HG03025 (cell line): ENCODE measurements at regions not wholly inside any gene's neighbourhood (a gene's known extent, or its start where the extent isn't known, plus 50 kb on each side); places are given as distances from the start of the nearest gene placed in this dataset.

Source experiments
- ATAC-seq: cut with Tn5 transposase; IDR thresholded peaks from one replicate; pipeline ENCODE4 v1.9.1; 2021; ENCODE audit warnings: mild to moderate bottlenecking, moderate library complexity; ENCODE audit not compliant: unreplicated experiment, low FRiP score

DNA sequence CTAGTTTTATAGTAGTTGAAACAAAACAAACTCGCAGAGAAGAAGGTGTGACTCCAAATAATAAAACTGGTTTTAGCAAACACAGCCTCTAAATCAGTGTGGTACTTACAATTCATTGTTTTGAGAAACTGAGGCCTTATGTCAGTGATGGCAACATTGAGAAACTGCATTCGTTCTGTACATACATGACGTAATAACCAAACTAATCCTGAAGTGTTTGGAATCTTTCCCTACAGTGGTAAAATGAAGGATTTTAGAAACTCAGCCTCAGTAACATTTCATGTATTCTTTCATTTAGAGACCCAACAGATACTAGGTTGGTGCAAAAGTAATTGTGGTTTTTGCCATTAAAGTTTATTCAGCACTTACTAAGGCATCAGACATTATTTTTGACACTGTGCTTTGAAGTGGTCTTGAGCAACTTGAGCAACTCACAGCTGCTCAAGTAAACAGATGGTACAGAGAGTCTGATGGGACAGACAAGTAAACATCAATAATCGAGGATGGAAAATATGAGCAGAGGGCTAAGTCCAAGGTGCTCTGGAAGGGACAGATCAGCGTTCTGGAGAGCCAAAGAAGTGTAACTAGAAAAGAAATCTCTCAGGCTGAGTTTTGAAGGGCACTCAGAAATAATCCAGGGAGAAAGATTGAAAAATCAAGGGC, 390.8 kb upstream of the BOD1L1 start:
- ATAC-seq, result no peak

DNA sequence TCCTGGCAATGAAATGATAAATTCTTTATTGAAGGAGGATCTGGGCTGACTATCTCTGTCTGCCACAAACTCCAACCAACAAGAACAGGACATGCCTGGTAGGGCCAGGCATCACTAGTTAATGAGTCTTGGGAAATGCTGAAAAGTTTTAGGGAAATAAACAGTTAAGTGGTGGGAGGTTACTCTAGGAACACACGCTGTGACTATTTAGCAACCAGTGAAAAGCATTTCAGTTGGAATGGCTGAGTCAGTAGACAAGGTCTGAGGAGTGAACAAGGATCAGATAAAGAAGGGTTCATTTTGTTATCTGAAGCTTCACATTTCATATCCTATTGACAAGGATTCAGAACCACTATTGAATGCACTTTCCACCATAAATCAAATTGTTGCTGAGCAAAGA, 394.9 kb upstream of the BOD1L1 start:
- ATAC-seq, result no peak

DNA sequence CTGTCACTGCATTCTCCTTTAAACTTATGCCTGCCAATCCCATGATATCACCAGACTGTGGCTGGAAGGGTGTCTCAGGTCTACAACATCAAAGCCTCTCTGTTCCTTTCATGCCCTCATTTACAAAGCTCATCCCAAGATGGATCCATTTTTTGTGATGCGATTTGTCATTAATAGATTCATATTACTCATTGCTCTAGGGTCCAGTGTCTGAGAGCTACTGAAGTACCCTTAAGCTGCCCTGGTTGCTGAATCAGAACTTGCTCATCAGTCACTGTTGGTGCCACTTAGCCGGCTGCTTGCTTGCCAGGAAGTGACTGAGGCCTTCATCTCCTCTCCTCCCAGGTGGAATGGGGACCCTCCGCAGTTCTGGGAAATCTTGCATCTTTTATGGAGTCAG, 395.5 kb upstream of the BOD1L1 start:
- ATAC-seq, result no peak

DNA sequence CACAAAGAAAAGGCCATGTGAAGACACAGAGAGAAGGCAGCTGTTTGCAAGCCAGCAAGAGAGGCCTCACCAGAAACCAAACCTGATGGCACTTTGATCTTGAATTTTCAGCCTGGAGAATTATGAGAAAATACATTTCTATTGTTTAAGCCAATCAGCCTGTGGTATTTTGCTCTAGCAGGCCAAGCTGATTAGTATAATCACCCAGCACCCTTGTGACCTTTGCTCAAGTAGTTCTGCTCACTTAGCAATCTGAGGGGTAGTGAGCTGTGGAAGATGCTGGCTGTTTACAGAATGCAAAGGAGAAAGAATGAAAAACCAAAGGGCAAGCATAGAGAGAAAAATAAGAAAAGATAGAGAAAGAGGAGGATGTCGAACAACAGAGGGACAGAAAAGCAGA, 396.4 kb upstream of the BOD1L1 start:
- no peak for ATAC-seq

DNA sequence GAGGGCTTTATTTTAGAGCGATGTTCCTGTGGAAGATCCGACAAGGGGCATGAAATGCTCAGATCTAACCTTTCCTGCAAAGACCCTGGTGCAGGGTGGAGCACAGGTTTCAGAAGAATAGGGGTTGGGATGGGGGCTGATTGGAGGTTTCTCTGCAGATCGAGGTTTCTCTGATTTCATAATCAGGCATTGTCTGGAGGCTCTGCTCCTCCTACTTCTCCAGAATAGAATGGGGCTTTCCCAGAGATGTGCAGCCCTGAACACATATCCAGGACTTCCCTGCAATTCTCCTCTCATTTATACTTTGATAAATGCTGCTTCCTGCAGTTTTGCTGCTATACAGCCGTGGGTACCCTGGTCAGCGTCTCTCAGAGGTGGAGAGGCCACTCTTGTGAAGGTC, 397.6 kb upstream of the BOD1L1 start:
- no peak for ATAC-seq

DNA sequence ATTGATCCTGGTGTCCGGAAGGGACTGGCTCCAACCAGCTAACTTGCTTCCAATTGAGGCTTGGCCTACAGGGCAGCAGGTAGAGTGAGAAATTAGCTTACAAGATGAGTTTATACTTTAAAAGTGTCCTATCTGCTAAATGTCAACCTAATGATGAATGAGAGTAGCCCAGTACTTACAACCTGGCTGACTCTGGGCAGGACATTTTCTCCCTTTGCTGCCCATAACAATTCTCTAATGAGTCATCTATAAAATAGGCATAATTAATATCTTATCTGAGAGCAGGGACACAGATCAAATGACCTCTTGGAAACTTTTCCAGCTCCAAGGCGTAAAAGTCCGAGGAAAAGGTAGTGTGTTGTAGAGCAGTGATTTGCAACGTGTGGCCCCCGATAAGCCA, 398.4 kb upstream of the BOD1L1 start:
- no peak for ATAC-seq

DNA sequence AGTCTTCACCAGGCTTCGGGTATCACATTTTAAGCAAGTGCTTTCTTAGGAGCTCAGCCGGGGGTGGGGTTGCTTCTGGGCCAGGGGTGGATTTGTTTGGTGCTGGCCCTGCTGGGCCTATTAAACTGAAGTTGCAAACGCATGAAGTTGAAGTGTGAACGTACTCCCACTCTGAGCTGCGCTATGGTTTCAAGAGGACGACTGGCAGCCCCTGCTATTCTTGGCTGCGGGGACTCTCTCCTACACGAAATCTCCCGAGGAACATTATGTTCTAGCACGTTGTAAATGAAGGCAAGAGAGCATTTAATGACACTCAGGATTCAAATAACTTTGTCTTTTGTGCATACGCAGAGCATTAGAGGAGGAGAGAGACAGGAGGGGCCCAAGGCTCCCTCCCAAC, 401.3 kb upstream of the BOD1L1 start:
- ATAC-seq, result no peak

DNA sequence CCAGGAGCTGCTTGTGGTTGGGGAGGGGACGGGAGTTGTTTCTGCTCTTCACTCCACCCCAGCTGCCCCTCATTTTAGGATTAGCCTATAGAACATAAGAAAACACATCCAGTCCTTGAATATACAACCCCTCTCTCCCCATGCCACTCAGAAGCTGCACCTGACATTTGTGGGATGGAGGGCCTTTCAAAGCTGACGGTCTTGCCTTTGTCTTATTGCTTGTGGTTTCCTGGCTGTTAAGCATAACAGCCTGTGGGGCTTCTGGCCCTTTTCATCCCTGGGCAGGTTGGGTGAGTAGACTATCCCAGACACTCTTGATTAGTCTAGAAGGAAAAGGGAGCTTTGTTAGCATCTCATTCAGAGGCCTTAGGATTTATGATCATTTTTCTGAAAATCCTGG, 407.6 kb upstream of the BOD1L1 start:
- no peak for ATAC-seq

DNA sequence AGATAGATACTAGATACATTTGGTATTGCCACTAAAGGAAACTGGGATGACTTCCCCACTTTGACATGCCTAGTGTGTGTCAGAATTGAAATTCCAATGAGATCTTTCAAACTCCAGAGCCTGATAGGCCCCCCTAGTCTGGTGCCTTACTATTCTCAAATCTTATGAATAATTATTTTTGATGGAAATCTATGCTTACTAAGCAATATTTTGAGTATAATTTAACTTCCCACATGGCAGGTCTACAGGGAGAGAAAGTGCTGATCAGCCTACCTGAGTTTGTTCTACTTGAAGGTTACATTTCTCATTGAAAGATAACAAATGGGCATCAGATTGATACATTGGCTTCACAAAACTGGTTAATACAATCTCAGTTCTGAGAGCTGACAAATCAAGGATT, 415.7 kb upstream of the BOD1L1 start:
- ATAC-seq, result no peak

DNA sequence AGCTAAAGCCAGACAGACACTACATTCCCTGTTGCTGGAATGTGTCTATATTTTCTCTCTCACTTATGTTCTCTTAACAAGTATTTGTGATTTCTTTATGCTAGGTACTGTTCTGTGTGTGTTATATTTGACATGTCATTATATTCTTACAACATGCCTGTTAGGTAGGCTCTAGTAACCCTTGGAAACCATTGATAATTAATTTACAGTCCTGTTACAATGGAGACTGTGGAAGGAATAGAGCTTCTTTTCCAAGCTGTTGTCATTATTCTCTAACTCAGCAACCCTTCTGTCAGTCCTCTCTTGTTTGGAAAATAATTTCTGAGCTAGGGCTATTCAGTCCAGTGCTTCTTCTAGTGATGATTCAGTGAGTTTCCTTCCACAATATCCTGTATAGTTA, 419.1 kb upstream of the BOD1L1 start:
- no peak for ATAC-seq

DNA sequence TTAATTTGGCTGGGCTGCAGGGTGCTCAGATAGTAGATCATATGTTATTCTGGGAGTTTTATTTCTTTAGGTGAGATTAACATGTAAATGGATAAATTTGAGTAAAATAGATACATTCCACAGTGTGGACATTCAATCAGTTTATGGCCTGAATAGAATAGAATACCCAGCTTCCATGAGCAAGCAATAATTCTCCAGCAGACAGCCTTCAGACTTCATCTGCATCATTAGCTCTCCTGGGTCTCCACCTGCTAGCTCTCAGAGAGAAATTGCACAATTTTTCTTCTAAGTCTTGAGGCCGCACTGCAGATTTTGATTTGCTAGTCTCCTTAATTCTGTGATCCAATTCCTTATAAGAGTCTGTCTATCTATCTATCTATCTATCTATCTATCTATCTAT, 420.3 kb upstream of the BOD1L1 start:
- no peak for ATAC-seq

DNA sequence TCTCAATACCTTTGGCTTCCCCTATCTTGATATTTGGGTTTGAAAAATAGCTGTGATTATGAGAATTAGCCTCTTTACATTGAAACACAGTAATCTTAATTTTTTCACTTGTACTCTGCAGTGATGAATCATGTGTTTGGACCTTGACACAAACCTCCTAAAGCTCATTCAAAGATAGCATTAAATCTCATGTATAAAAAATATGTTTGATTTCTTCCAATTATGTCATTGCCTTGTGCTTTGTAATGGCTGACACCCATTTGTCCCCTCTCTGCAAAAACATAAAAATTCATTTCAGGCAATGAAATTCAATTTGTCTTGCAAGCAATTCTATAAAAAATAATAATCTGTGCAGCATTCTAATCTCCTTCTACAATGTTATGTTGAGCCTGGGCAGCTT, 422.4 kb upstream of the BOD1L1 start:
- ATAC-seq, result no peak

DNA sequence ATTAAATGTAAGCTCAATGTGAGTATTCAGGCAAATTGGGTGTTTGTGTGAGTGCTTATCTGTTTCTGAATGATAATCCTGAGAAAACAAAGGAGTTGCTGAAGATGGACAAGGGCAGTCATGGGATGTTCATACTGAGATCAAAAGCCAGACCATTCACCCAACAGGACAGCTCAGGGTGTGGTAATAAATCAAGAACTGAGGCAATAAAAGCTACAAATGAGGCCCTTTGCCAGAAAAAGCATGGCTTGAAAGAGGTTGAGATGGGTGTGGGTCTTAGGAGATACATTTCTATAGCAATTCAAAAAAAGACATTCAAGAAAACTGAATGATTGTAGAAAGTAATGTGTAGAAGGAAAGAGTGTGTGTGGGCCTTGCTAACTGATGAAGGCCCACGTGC, 425.8 kb upstream of the BOD1L1 start:
- no peak for ATAC-seq

DNA sequence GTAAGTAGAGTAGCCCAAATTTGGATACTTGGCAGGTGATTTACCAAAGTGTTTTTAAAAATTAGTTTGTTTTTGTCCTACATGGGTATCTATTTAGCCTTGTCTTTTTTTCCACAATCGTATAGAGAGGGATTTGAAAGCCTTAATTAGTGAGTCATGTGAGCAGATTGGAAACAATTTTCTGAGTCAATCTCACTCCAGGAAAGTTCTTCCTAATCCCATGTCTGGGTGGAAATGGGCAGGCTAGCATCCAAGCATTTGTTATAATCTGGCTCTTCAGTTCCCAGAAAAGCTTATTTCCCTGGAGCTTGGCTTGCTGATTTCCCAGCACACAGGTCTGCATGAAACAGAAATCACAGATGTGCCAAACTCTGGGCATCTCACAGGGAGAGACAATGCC, 426.9 kb upstream of the BOD1L1 start:
- no peak for ATAC-seq

DNA sequence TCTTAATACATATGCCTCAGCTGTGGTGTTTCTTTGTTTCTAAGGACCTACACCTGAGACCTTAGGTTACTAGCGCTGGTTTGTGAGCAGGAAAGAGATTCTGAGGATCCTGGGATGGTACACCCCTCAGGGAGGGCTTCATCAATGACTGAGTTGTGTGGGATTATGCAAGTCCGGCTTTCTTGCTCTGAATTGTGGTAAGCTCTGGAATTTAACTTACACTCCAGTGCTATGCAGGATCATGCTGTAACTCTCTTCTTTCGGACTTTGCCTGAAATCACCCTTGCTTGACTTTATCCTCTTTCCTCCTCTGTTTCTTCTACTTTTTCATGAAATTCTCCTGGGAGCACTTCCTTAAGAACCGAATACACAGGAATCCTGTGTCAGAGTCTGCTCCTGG, 431.5 kb upstream of the BOD1L1 start:
- ATAC-seq, result no peak

DNA sequence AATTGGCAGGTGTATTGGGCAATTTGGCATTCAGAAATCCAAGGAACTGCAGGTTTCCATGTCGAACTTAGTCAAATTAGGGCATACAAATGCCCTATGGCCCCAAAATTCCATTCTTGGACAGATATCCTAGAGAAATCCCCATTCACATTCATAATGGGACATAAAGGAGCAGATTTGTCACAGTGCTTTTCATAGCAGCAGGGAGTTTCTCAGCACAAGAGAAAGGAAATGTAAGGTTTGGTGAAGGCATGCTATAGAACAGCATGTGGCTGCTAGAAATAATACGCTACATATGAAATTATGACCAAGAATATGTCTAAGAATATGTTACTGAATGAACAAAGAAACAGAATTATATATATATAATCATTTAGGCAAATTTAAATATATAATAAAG, 437.5 kb upstream of the BOD1L1 start:
- no peak for ATAC-seq

DNA sequence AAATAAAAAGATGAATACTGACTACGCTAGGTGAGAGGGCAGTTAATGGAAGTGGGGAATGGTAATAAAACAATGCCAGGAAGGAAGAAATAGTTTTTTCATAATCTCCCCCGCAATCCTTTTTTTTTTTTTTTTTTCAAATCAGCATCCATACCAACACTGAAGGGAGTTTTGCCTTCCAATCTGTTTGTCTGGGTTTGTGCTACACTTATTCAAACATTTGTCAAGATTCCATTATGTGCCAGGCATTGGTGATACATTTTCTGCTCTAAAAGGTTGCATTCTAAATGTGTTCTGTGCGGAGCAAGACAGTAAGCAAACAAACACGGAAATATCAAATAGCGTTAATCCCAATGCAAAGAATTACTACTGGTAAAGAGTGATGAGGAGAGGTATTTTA, 437.9 kb upstream of the BOD1L1 start:
- no peak for ATAC-seq

DNA sequence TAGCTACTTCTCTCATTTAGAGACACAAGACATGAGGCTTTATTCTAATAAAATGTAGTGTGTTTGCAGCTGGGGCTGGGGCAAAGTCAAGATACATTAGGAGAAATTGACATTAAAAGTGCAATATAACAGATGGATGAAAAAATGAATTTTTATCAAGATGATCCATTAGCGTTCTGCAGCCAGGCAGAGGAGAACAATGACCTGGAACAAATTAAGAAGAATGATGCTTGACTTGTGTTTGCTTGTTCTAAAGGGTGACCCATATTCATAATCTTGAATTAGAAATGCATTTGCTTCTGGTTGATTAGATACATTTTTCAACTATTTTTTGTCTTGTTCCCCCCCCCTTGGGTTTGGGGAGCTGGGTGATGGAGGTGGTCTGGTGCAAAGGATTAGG, 439.5 kb upstream of the BOD1L1 start:
- no peak for ATAC-seq

DNA sequence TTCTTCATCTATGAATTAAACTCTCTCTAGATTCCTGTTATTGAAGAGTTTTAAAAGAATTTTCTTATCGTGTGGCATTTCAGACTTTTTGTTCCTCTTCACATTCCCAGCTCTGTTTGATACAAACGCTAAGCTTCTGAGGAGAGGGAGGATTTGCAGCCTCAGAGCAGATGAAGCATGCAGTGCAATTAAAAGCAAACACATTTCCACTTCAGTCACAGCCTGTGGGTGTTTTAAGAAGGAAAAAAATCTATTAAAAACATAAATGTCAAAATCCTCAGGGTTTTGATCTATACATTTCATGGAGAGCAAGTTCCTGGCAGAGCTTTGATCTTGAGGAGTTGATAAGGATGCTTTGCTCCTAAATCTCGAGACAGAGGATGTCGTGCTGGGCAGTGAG, 442.4 kb upstream of the BOD1L1 start:
- ATAC-seq, result no peak

DNA sequence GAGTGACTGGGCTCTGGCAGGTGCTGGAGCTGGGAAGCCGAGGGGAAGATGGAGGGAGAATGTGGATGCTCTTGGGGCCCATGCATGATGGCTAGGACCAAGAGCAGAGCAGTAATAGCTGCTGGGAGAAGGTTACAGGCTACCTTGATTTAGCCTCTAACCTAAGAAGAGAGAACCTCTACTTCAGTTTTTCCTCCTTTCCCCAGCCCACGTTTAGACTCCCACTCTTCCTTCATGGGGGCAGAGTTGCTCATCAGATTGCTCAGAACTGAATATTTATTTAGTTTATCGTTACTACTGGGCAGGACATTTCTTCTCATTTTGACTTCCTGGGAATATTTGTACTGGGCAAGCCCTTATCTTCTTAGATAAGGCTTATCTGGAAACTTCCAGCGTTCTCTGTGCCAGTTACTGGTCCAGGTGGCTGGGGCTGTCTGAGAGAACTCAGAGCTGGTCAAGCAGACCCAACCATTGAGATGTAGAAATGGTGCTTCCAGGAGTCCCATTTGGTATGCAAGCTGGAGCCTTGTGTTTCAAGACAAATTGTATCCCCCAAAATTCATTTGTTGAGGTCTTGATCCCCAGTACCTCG, 442.9 kb upstream of the BOD1L1 start:
- ATAC-seq, result no peak

DNA sequence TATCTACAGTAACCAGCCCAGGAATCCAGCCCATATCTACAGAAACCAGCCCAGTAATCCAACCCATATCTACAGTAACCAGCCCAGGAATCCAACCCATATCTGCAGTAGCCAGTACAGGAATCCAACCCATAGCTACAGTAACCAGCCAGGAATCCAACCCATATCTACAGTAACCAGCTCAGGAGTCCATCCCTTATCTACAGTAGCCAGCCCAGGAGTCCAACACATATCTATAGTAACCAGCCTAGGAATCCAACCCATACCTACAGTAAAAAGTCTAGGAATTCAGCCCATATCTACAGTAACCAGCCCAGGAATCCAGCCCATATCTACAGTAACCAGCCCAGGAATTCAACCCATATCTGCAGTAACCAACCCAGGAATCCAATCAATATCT, 445.0 kb upstream of the BOD1L1 start:
- ATAC-seq, result no peak

DNA sequence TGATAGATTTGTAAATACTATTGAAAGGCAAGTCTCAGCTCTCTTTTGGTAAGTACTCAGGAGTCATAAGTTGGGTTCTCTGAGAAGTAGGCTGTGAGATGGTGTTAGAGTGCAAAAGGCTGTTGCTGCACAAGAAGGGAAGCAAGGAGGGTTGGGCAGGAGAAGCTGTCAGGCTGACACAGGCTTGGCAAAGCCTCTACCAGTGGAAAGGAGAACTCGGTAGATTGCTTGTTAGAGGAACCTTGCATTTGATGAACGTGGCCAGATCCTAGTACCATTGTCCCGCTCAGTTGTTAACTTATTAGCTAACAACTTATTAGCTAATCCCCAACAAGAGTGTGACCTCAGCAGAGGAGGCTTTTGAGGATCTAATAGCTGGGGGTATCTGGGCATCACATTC, 449.3 kb upstream of the BOD1L1 start:
- ATAC-seq, result no peak

DNA sequence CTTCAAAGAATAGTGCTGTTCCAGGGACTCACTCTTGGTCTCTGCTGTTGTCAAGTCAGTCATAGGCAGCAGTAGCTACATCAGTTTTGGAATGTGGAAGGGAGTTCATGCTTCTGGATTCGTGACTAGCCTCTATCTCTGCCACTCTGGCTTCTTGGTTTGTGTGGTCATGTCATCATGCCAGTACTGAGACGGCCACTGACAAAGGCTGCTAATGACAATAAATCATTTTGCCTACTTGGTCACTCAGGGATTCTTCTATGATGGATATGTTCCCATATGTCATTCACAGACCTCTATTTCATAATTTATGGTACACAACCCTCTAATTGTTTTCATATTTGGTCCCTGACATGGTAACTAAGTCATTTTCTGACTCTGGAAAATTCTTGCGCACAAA, 450.8 kb upstream of the BOD1L1 start:
- no peak for ATAC-seq
